BLaER1 treated with 17β-estradiol and CSF1 and Interleukin-3, amounts not matched to agents 10 nM and 100 nM (cell line): ENCODE measurements at regions not wholly inside any gene's neighbourhood (a gene's known extent, or its start where the extent isn't known, plus 50 kb on each side); places are given as distances from the start of the nearest gene placed in this dataset.
A peak's percentile ranks its signal among the peaks of the same experiment; 100 is the strongest.

Source experiments
- H3K27ac ChIP-seq, 11 experiments: shearing (Covaris generic); formaldehyde crosslinking; 2 replicates each; pipeline ENCODE4 v1.8.1; 2022
- H3K27me3 ChIP-seq, 11 experiments: shearing (Covaris generic); formaldehyde crosslinking; 2 replicates each; pipeline ENCODE4 v1.8.1; 2022
- H3K36me3 ChIP-seq, 11 experiments: shearing (Covaris generic); formaldehyde crosslinking; 2 replicates each; pipeline ENCODE4 v1.8.1; 2022
- H3K4me1 ChIP-seq, 10 experiments: shearing (Covaris generic); formaldehyde crosslinking; 2 replicates each; pipeline ENCODE4 v1.8.1; 2022
- H3K4me2 ChIP-seq, 11 experiments: shearing (Covaris generic); formaldehyde crosslinking; 2 replicates each; pipeline ENCODE4 v1.8.1; 2022
- H3K4me3 ChIP-seq, 10 experiments: shearing (Covaris generic); formaldehyde crosslinking; 2 replicates each; pipeline ENCODE4 v1.8.1; 2022
- H3K9ac ChIP-seq, 11 experiments: shearing (Covaris generic); formaldehyde crosslinking; 2 replicates each; pipeline ENCODE4 v1.8.1; 2022
- H3K9me3 ChIP-seq, 11 experiments: shearing (Covaris generic); formaldehyde crosslinking; replicated peaks in 1 of 11; 2 replicates each; pipeline ENCODE4 v1.8.1; 2022
- H4K20me1 ChIP-seq, 11 experiments: shearing (Covaris generic); formaldehyde crosslinking; 2 replicates each; pipeline ENCODE4 v1.8.1; 2022
- Cebpa-rat ChIP-seq, 11 experiments: shearing (Covaris generic); IDR thresholded peaks; 2 replicates each; pipeline ENCODE4 v1.8.1; 2022

DNA sequence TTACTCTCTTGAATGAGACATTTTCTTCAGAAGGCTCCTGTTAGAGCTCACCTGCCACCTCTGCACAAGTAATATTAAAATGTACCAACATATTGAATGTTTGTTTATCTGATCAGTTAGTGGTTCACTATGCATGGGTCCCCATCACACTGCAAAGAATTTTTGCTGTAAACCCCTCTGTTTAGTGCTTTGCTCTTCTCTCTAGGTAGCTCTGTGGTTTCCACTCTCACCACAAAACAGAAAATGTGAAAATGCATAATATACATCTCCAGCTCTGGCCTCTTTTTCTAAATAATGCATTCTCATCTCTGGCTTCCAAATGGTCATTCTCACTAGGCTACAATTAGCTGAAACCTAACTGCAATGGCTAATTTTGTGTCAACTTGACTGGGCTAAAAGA, 176.7 kb downstream of the TRIM33 start:
- Histone ChIP-seq H3K4me3 (no peak overlapping the region), H3K4me2 (no peak overlapping the region), H3K36me3 (no peaks in the 10 kb centered on the region), H3K4me1 (peaks cover 0 to 30% (median 11%) of the 10 kb centered on the region in 10 experiments; a peak in 19 of 20 replicates), H4K20me1 (no peaks in the 10 kb centered on the region), H3K27ac (no peak overlapping the region), H3K9me3 (no peaks in the 10 kb centered on the region), H3K27me3 (no peaks in the 10 kb centered on the region), H3K9ac (no peak overlapping the region)
- TF ChIP-seq Cebpa-rat (IDR thresholded peaks at IDR 0.05) = no peak

DNA sequence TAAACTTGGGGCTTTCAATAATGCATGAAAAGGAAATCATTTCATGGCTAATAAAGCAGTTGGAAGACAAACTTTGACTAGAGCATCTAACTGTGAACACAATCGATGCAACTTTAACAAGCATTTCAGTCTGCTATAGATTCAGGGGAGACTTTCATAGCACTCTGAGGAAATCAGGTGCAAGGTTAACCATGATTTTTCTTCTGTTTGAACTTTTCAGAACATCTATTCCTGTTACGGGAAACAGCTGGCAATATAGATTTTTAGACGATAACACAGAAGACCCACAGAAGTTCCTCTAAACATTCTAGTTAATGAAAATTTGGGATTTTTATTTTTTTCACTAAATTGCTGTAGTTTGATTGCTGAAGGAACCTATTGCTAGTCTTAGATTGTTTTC, 177.3 kb downstream of the TRIM33 start:
- Histone ChIP-seq H3K4me1 (peaks cover 0 to 24% (median 11%) of the 10 kb centered on the region in 10 experiments; a peak in 18 of 20 replicates), H3K27me3 (no peaks in the 10 kb centered on the region), H3K9ac (no peak overlapping the region), H3K27ac (no peak overlapping the region), H4K20me1 (no peaks in the 10 kb centered on the region), H3K9me3 (peaks cover 0 to 2% (median 0%) of the 10 kb centered on the region in 11 experiments; a peak in 4 of 22 replicates), H3K36me3 (no peaks in the 10 kb centered on the region), H3K4me2 (no peak overlapping the region), H3K4me3 (no peak overlapping the region)
- no peak for TF ChIP-seq Cebpa-rat (IDR thresholded peaks at IDR 0.05)

GRCh38 chr1:114331936-114332335, 178.3 kb upstream of the SYT6 start:
- Histone ChIP-seq H4K20me1 (no peaks in the 10 kb centered on the region), H3K4me2 (no peak overlapping the region; a peak in 1 of 22 replicates), H3K9me3 (peaks cover 9 to 19% (median 14%) of the 10 kb centered on the region in 11 experiments), H3K27ac (no peak overlapping the region), H3K9ac (no peak overlapping the region), H3K36me3 (no peaks in the 10 kb centered on the region), H3K4me3 (no peak overlapping the region), H3K4me1 (peaks cover 0 to 21% (median 11%) of the 10 kb centered on the region in 10 experiments; a peak in 18 of 20 replicates), H3K27me3 (no peaks in the 10 kb centered on the region)
- no peak for TF ChIP-seq Cebpa-rat (IDR thresholded peaks at IDR 0.05)

DNA sequence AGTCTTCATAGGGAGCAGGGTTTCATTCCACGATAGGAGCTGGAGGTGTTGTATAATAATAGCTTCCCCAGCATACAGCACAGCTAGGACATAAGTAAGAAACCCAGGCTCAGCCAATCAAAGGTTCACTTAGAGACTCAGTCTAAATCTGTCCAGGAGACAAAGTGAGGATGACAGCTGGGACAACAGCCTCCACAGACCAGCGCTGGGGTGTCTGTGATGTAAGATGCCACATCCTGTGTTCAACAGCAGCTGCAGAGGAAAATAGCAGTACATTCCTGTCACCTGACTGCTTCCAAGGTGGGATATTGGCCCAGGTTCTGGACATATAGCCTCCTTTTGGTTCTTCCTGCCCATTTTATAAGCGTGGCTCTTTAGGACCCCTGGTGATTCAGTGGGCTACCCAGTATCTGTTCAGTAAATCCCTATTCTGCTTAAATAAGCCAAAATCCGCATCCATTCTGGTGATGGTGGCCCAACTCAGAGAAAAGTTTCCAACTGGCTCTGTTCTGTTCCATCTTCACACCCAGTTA, 176.8 kb upstream of the SYT6 start:
- Histone ChIP-seq H3K9ac (no peak overlapping the region), H3K9me3 (peaks cover 18 to 28% (median 22%) of the 10 kb centered on the region in 11 experiments), H3K27me3 (no peaks in the 10 kb centered on the region), H3K4me1 (peaks cover 0 to 13% (median 10%) of the 10 kb centered on the region in 10 experiments; a peak in 17 of 20 replicates), H3K27ac (peak overlapping the region in 3 of 11 experiments; percentile 12 to 34 (median 26); a peak in 2 of 22 replicates), H3K36me3 (no peaks in the 10 kb centered on the region), H4K20me1 (no peaks in the 10 kb centered on the region), H3K4me3 (no peak overlapping the region), H3K4me2 (peak overlapping the region; percentile 7 to 53 (median 45); a peak in 18 of 22 replicates)
- TF ChIP-seq Cebpa-rat (IDR thresholded peaks at IDR 0.05) = no peak

DNA sequence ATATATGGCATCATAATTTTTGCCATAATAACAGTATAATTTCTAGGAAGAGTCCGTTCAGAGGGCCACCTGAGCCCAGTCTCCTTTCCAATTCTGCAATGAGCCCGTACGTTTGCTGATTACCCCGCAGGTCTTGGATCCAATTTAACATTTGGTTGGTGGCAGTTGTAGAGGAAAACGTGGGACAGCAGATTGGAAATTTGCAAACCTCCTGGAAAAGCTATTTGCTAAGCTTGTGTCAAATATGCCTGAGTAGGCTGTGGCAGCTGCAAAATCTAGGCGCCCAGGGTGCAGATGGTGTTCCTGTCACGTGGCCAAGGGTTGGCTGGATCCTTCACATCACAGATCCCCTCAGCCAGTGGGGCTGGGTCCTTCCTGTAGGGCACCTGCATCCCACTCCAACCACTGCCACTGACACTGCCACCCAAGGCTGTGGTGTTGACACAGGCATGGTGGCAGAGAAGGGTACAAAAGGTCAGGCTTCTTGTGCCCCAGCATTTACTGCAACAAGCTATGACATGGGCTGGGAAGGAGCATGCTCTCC, 174.8 kb upstream of the SYT6 start:
- no peak for TF ChIP-seq Cebpa-rat (IDR thresholded peaks at IDR 0.05)
- Histone ChIP-seq H3K27ac (no peak overlapping the region), H4K20me1 (no peaks in the 10 kb centered on the region), H3K4me3 (no peak overlapping the region), H3K36me3 (no peaks in the 10 kb centered on the region), H3K4me2 (no peak overlapping the region), H3K27me3 (no peaks in the 10 kb centered on the region), H3K9me3 (peaks cover 18 to 28% (median 22%) of the 10 kb centered on the region in 11 experiments), H3K4me1 (peaks cover 0 to 13% (median 10%) of the 10 kb centered on the region in 10 experiments; a peak in 17 of 20 replicates), H3K9ac (no peak overlapping the region)

DNA sequence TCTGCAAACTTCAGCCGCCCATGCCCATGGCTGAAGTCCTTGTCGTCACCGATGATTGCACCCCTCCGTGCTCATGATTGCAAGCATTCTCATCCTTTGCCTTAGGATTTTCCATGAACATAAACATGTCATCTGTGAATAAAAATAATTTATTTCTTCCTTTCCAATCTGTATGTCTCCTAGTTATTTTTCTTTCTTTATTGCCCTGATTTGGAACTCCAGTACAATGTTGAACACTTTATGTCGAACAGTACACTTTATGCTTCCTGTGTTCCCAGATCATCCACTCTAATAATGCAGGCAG, 170.9 kb upstream of the SYT6 start:
- Histone ChIP-seq H3K36me3 (no peaks in the 10 kb centered on the region), H3K27me3 (no peaks in the 10 kb centered on the region), H3K4me1 (no peaks in the 10 kb centered on the region), H3K9ac (no peak overlapping the region), H3K4me3 (no peak overlapping the region), H3K9me3 (peaks cover 18 to 28% (median 22%) of the 10 kb centered on the region in 11 experiments), H3K4me2 (no peak overlapping the region), H3K27ac (no peak overlapping the region), H4K20me1 (no peaks in the 10 kb centered on the region)
- no peak for TF ChIP-seq Cebpa-rat (IDR thresholded peaks at IDR 0.05)

DNA sequence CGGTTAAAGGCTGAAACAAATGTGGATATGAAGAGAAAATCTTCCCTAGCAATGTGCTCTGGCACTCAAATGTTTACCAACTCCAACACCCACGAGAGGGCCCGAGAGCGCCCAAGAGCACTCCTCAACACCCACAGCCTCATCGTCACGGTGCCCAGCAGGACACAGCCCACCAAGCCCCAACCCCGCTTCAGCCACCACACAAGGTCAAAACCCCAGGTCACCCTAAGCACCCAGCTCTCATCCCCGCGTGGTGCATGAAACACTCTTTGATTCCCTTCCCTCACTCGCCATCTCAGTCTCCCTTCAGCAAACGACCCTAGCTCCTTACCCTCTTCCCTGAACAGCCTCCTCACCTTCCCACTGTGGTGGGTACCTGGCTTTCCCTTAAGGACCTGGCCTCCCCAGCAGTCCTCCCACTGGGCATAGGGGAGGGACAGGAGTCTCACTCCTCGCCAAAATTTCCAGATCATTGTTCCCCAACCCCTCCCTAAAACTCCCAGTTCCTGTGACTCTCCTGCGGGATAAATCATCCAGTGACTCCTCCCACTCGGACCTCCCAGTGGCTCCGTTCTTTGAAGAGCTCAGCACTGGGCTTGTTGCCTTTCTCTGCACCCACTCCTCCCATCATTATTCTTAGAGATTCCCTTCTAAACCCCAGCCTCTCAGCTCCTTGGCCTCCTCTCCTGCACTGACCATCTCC, 170.4 kb upstream of the SYT6 start:
- Histone ChIP-seq H3K27ac (no peak overlapping the region), H3K36me3 (no peaks in the 10 kb centered on the region), H3K4me2 (no peak overlapping the region), H3K27me3 (no peaks in the 10 kb centered on the region), H3K9ac (no peak overlapping the region), H3K9me3 (peaks cover 18 to 28% (median 22%) of the 10 kb centered on the region in 11 experiments), H3K4me3 (no peak overlapping the region), H3K4me1 (no peaks in the 10 kb centered on the region), H4K20me1 (no peaks in the 10 kb centered on the region)
- no peak for TF ChIP-seq Cebpa-rat (IDR thresholded peaks at IDR 0.05)

DNA sequence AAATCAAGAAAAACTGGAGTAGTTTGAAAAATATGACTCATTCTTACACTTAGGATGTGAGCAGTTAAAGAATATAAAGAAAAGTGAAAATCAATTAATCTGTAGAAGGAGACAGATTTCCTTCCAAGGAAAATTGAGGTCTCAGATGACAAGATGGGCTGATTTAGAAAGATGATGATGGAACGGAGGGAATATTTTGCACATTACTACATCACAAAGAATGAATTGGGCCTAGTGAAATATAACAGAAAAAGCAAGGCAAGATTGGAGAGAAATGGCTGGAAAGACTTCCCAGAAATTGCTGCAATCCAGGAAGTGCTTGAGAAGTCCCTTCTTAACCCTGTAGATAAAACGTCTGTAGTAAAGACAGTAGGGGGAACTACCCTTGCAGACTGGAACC, 169.1 kb upstream of the SYT6 start:
- H3K4me1 ChIP-seq = no peaks in the 10 kb centered on the region
- H3K9ac ChIP-seq = no peak overlapping the region
- H3K4me2 ChIP-seq = no peak overlapping the region
- no peaks in the 10 kb centered on the region for H3K36me3 ChIP-seq
- no peaks in the 10 kb centered on the region for H4K20me1 ChIP-seq
- no peaks in the 10 kb centered on the region for H3K27me3 ChIP-seq
- H3K27ac ChIP-seq = no peak overlapping the region
- H3K4me3 ChIP-seq = no peak overlapping the region
- no peak for TF ChIP-seq Cebpa-rat (IDR thresholded peaks at IDR 0.05)
- peaks cover 15 to 18% (median 17%) of the 10 kb centered on the region in 11 experiments for H3K9me3 ChIP-seq

DNA sequence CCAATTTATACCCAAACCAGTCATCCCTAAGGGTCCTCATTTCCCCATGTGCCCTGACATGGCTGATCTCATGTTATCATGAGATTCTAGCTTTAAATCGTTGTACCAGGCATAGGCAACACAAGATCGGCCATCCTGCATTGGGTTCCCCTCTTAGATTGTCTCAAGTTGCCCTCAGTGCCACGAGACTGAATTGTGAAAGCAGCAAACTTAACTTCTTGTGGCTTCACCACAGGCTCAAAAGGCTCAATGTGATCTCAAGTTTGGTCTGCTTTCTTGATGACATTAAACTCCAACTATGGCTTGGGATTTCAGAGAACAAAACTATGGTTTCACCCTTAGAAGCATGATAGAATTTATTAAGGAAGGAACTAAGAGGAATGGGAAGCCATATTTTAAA, 168.5 kb upstream of the SYT6 start:
- H3K4me3 ChIP-seq = no peak overlapping the region
- no peaks in the 10 kb centered on the region for H3K36me3 ChIP-seq
- H3K9me3 ChIP-seq = peaks cover 10 to 13% (median 11%) of the 10 kb centered on the region in 11 experiments
- no peaks in the 10 kb centered on the region for H3K4me1 ChIP-seq
- H3K27me3 ChIP-seq = no peaks in the 10 kb centered on the region
- no peak overlapping the region for H3K4me2 ChIP-seq
- TF ChIP-seq Cebpa-rat (IDR thresholded peaks at IDR 0.05) = no peak
- no peak overlapping the region for H3K9ac ChIP-seq
- H3K27ac ChIP-seq = no peak overlapping the region
- H4K20me1 ChIP-seq = no peaks in the 10 kb centered on the region

DNA sequence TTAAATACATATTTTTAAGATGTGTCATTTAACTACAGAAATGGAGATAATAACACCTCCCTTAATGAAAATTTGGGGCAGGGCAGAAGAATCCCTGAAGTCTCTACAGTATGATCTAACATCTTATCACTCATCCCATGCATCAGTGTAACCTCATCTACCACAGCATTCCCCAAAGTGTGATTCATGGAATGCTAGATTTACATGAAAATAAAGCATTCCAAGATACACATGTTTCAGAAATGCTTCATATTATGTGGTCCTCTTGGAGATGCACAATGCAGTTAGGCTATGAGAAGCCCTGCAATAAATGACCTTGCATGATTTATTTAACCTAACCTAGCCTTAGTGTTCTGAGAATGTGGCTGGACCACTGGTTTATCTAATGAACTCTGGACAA, 166.9 kb upstream of the SYT6 start:
- Histone ChIP-seq H3K4me2 (no peak overlapping the region), H3K27ac (no peak overlapping the region), H3K4me1 (no peaks in the 10 kb centered on the region), H3K27me3 (no peaks in the 10 kb centered on the region), H3K4me3 (no peak overlapping the region), H3K9me3 (no peaks in the 10 kb centered on the region; a peak in 2 of 22 replicates), H3K9ac (no peak overlapping the region), H4K20me1 (no peaks in the 10 kb centered on the region), H3K36me3 (no peaks in the 10 kb centered on the region)
- no peak for TF ChIP-seq Cebpa-rat (IDR thresholded peaks at IDR 0.05)
